ENCODE measurements at regions not wholly inside any gene's neighbourhood (a gene's known extent, or its start where the extent isn't known, plus 50 kb on each side); places are given as distances from the start of the nearest gene placed in this dataset.

- no peak for TF ChIP-seq POLR2A (IDR thresholded peaks at IDR 0.05)
- no peak for TF ChIP-seq CTCF (IDR thresholded peaks at IDR 0.05)
Measured at GRCh38 chr9:134521817-134522501, 119.6 kb upstream of the COL5A1 start.

All from transverse colon (tissue), 3 donors.